Heart right ventricle (tissue), 16 donors: ENCODE measurements at regions not wholly inside any gene's neighbourhood (a gene's known extent, or its start where the extent isn't known, plus 50 kb on each side); places are given as distances from the start of the nearest gene placed in this dataset.

Experiments used
- ATAC-seq, 8 donors: fragments of 200-7000 bp; cut with Tn5 transposase; one replicate each; pipeline ENCODE4 v1.9.1; 2020; ENCODE audit warnings: mild to moderate bottlenecking in 8 of 8, moderate library complexity in 8 of 8, moderate number of reproducible peaks in 1 of 8
- DNase-seq, 2 donors: peaks; one replicate each; pipeline ENCODE4 v3.0.0-alpha.2; 2020
- H3K27ac ChIP-seq, 10 donors: fragments of 200-600 bp; sonication (generic) in 2 of 10; one replicate each; pipeline versions ENCODE4 v1.5.0 to v1.8.0; 2020 to 2022; ENCODE audit warnings: mild to moderate bottlenecking in 3 of 10
- H3K27me3 ChIP-seq, 7 donors: fragments of 200-600 bp; one replicate each; pipeline ENCODE4 v1.8.0; 2021 to 2022; ENCODE audit warnings: mild to moderate bottlenecking in 2 of 7
- H3K36me3 ChIP-seq, 9 donors: fragments of 200-600 bp; sonication (generic) in 1 of 9; one replicate each; pipeline versions ENCODE4 v1.5.0 to v1.8.0; 2020 to 2022; ENCODE audit warnings: mild to moderate bottlenecking in 2 of 9
- H3K4me1 ChIP-seq, 9 donors: fragments of 200-600 bp; sonication (generic) in 1 of 9; one replicate each; pipeline versions ENCODE4 v1.5.0 to v1.8.0; 2020 to 2022; ENCODE audit warnings: mild to moderate bottlenecking in 4 of 9
- H3K4me3 ChIP-seq, 10 donors: fragments of 200-600 bp; sonication (generic) in 2 of 10; one replicate each; pipeline versions ENCODE4 v1.5.0 to v1.8.0; 2020 to 2022; ENCODE audit warnings: mild to moderate bottlenecking in 7 of 10, moderate library complexity in 2 of 10
- H3K9me3 ChIP-seq, 11 donors: fragments of 200-600 bp in 10 of 11; sonication (generic) in 2 of 11; one replicate each; pipeline versions ENCODE4 v1.5.0 to v1.8.0; 2013 to 2022; ENCODE audit warnings: mild to moderate bottlenecking in 2 of 11, control low read depth in 1 of 11, moderate library complexity in 1 of 11
- WGBS, 2 donors: extraction: QIAGEN DNeasy Blood & Tissue Kit; methylation state at CpG; one replicate each; pipeline ENCODE4 v1.1.7; 2013; ENCODE audit warnings: inconsistent platforms in 1 of 2; 5-methylcytosine and 5-hydroxymethylcytosine counted together
- intact Hi-C, 10 donors: fragments of 100-400 bp; cut with DNase I; formaldehyde crosslinking; loops; one replicate each; pipeline versions ENCODE4 v1.11.1 to v1.14.2; 2022
- TF ChIP-seq, protein P1 (sequence below), 9 donors: fragments of 200-600 bp; sonication (generic) in 2 of 9; IDR thresholded peaks; one replicate each; pipeline versions ENCODE4 v1.5.0 to v1.8.0; 2021 to 2022; ENCODE audit warnings: antibody characterized with exemption in 9 of 9, mild to moderate bottlenecking in 5 of 9, moderate library complexity in 1 of 9
- donor health status: Arrhythmogenic right ventricular cardiomyopathy.
- donor health status: ischemic (EF 13 %, LVEDD 7.1; RV severe dilation, severe dysfunction).
- donor health status: healthy with polysubstance abuse.
- donor health status: DM: no; HTN: yes; CAD: no.
- donor health status: DM: no; HTN: no; CAD: no.
- donor health status: ischemic (EF 25% LVEDD 6.9; RV normal size, moderate dysfunction).
- donor health status: ischemic (EF 25% LVEDD 5.7; RV mildly dilated, moderate dysfunction).
- donor health status: healthy.
- donor health status: DM: yes; HTN: yes; CAD: no.
- donor health status: Ischemic cardiomyopathy.
- donor health status: ischemic (EF 35%, LVEDD 5.7; RV mildly dilated, moderate dysfunction).
- donor health status: nonischemic (EF 11% LVEDD 7.7; RV severe dilation, severe dysfunction).
- donor health status: DM: yes; HTN: yes; CAD: no.
- donor health status: PGD.
- donor health status: ischemic (EF 29% LVEDD 5.4; RV normal size, mild dysfunction).
- donor health status: nonischemic (EF 23%, LVEDD 6.1; RV moderate dilation, normal function).

DNA sequence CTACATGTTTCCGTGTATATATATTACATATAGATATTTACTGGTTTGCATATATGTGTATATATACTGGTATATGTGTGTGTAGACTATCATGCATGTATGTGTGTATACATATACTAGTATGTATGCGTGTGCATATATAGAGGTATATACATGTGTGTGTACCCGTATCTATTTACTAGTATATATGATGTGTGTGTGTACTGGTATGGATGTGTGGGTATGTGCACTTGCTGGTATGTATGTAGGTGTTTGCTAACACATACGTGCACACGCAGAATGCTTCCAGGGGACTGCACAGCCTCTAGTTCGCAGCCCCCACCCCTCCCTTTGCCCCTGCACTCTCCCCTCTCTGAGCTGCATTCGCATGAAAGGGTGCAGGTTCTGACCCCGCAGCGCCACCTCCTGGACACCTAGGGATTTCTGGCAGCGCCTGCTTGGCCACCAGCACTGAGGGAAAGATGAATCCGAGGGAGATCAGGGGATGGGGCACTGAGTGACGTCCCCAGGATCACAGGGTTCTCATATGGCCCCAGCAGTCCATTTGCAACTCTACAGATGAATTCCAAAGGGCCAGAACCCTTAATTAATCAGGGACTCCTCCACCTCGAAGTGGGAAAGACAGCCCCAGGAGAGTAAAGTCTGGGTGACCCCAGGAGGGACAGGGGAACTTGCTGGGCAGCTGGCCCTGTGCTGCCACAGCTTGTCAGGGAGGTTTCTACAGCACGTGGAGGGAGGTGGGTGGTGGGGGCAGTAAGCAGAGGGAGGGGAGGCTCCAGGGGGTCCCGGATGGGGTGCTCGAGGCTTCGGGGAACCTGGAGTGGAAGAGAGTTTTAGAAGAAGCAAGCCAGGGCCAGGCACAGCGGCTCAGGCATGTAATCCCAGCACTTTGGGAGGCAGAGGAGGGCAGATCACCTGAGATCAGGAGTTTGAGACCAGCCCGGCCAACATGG, 66.8 kb upstream of the ASAP2 start:
- DNase-seq (peak; percentile 74 to 82), ATAC-seq (peak in 6 of 8 donors; percentile 29 to 49 (median 37))
- TF ChIP-seq, protein P1, sequence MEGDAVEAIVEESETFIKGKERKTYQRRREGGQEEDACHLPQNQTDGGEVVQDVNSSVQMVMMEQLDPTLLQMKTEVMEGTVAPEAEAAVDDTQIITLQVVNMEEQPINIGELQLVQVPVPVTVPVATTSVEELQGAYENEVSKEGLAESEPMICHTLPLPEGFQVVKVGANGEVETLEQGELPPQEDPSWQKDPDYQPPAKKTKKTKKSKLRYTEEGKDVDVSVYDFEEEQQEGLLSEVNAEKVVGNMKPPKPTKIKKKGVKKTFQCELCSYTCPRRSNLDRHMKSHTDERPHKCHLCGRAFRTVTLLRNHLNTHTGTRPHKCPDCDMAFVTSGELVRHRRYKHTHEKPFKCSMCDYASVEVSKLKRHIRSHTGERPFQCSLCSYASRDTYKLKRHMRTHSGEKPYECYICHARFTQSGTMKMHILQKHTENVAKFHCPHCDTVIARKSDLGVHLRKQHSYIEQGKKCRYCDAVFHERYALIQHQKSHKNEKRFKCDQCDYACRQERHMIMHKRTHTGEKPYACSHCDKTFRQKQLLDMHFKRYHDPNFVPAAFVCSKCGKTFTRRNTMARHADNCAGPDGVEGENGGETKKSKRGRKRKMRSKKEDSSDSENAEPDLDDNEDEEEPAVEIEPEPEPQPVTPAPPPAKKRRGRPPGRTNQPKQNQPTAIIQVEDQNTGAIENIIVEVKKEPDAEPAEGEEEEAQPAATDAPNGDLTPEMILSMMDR (IDR thresholded peaks at IDR 0.05): peak; percentile 62 to 85 (median 78)
- Histone ChIP-seq H3K27ac (no peak overlapping the region), H3K36me3 (no peaks in the 10 kb centered on the region), H3K9me3 (no peaks in the 10 kb centered on the region), H3K4me3 (no peak overlapping the region), H3K4me1 (peaks cover 5 to 15% (median 10%) of the 10 kb centered on the region in 9 donors), H3K27me3 (no peaks in the 10 kb centered on the region)
- intact Hi-C loops: loop anchor here (2.0 to 10.0 kb wide), 13 partner anchors 53 to 285 kb away; partner anchors contain the start of genes ASAP2 (in 4 of the 10), CPSF3 (in 3 of the 10) and ITGB1BP1 (in 3 of the 10)
- 33 to 39% methylated on average over 19 of the region's 19 CpGs for WGBS, 2 donors

DNA sequence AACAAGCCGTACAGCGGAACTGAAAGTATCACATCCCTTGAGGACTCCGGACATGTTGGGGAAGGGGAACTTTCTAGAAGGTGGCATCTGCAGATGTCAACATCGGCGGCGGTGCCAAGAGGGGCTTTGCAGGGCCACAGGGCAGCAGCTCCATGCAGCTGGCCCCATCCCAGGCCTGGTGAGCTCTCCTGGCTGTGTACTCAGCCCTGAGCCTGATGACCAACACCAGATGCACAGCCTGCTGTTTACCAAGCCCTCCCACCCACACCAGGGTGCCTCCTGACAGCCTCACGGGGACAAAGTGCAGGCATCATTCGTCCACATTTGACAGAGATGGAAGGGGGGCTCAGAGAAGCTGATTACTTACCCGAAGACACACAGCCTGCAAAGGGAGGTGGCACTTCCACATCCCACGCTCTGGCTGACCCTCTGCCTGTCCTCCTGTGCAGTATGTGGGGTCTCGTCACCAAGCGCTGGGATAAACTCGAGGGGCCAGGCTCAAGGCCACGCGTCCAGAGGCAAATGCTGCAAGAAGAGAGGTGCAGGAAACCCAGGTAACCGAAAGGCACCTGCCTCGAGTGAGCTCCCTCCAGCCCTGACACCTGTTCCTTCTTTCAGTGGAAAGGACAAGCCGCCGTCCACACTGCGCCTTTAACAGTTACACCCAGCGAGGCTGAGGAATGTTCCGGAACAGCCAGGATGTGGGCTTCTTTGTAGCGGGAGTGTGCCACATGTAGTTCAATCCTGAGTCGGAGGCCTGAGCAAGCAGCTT, 69.0 kb upstream of the ASAP2 start:
- TF ChIP-seq, protein P1 (IDR thresholded peaks at IDR 0.05): no peak
- ATAC-seq (peak in 1 of 8 donors; percentile 32), DNase-seq (no peak)
- peaks cover 0 to 11% (median 0%) of the 10 kb centered on the region in 11 donors for H3K9me3 ChIP-seq
- no peak overlapping the region for H3K27ac ChIP-seq
- intact Hi-C loops: loop anchor here in 9 of 10 donors (2.0 to 10.0 kb wide), 5 partner anchors 259 to 265 kb away; no protein-coding TSS in a partner anchor
- H3K36me3 ChIP-seq: no peaks in the 10 kb centered on the region
- peaks cover 0 to 5% (median 0%) of the 10 kb centered on the region in 9 donors for H3K4me1 ChIP-seq
- H3K27me3 ChIP-seq: no peaks in the 10 kb centered on the region
- WGBS, 2 donors: 84 to 88% methylated on average over 24 of the region's 24 CpGs
- peak overlapping the region in 2 of 10 donors; percentile 8 to 35 for H3K4me3 ChIP-seq

DNA sequence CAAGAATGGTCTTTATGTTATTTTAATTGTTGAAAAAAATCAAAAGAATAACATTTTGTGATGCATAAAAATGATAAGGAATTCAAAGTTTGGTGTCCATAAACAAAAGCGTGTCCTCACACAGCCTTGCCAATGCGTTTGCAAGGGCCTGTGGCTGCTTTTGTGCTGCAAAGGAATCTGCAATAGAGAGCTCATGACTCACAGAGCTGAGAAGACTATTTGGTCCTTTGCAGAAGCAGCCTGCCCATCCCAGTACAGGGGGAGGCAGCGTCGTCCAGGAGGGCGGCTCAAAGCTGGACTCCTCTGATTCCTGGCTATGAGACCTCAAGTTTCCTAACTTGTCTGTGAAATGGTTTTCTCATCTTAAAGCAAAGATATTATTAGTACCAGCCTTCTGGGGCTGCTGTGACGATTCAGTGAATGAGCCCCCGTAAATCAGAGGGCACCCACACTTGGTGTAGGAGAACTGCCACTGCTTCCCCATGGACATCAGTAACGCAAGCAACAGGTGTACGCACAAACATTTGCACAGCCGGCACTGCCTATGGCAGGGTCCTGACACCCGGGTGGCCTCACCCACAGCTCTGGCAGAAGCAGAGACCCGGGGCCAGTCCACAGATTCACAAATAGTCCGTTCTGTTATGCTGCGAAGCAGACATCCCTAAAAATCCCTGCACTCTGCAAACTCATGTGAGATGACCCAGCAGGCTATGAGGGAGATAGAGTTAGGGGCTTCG, 70.6 kb upstream of the ASAP2 start:
- H3K36me3 ChIP-seq: no peaks in the 10 kb centered on the region
- no peak for DNase-seq
- TF ChIP-seq, protein P1 (IDR thresholded peaks at IDR 0.05): no peak
- ATAC-seq: no peak
- no peaks in the 10 kb centered on the region for H3K4me1 ChIP-seq
- no peak overlapping the region for H3K4me3 ChIP-seq
- 87 to 91% methylated on average over 15 of the region's 15 CpGs for WGBS, 2 donors
- intact Hi-C loops: loop anchor here in 5 of 10 donors (5.0 to 10.0 kb wide), 2 partner anchors 261 to 264 kb away; no protein-coding TSS in a partner anchor
- H3K9me3 ChIP-seq: peaks cover 0 to 11% (median 0%) of the 10 kb centered on the region in 11 donors
- no peak overlapping the region for H3K27ac ChIP-seq
- H3K27me3 ChIP-seq: no peaks in the 10 kb centered on the region
